NCI-H510A treated with DMSO at 0.1 percent for 48 hours (cell line): ENCODE measurements at regions not wholly inside any gene's neighbourhood (a gene's known extent, or its start where the extent isn't known, plus 50 kb on each side); places are given as distances from the start of the nearest gene placed in this dataset.
"Not testable (repeated sequence)": the region's sequence is repeated elsewhere in the genome, so short reads cannot be mapped to it uniquely, and the experiment has no call there.

Experiments used
- DNase-seq: peaks from one replicate; lab custom pipeline; 2025; lab: John Stamatoyannopoulos, UW

DNA sequence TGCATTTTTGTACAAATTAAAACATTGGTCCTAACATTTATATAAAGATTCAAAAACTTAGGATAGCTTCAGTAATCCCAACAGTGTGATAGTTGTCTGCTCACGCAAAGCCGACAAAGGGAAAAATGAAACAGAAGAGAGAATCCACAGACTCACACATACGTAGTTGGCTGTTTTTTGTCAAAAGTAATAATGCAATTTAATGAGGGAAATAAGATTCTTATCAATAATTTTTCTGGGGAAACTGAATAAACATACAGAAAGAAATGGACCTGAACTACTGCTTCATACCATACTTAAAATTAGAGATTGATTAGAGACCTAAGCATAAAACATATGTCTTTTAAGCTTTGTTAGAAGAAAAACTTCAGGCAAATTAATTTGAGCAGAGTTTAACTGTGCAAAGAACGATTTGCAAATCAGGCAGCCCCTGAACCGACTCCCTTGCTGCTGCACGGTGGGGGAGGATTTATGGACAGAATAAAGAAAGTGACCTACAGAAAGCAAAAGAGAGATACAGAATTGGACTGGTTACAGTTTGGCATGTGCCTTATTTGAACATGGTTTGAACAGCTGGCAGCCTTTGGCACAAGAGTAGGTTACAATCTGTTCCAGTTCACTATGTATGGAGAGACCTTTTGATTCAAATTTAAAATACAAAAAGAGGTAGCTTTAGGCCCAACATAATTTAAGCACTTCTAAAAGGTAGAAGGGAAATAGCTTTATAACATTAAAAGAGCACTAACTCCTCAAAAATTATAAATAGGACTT lies 64.9 kb upstream of the CTSV start:
- not testable (repeated sequence) for DNase-seq

DNA sequence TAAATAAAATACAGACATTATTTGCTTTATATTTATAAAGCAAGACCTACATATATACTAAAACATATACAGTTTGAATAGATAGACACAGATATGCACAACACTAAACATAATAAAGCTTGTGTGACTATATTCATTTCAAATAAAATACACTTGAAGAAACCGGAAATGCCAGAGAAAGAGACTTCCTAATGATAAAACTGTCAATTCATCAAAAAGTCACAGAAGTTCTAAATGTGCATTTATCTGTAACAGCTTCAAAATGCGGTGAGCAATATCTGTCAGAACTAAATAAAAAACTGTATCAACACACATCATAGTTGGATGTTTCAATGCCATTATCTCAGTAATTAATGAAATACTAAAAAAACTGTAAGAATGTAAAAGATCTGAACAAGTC lies 60.6 kb upstream of the CTSV start:
- not testable (repeated sequence) for DNase-seq

GRCh38 chr9:97096793-97097192 lies 57.9 kb upstream of the CTSV start:
- no peak for DNase-seq

GRCh38 chr9:97089361-97089760 lies 50.4 kb upstream of the CTSV start:
- not testable (repeated sequence) for DNase-seq
